Caco-2 (cell line): ENCODE measurements at regions not wholly inside any gene's neighbourhood (a gene's known extent, or its start where the extent isn't known, plus 50 kb on each side); places are given as distances from the start of the nearest gene placed in this dataset.

Experiments used
- BruUV-seq: library from RNA; stranded (reverse); fragments of 400-500 nt; replicated peaks from 2 replicates; lab custom pipeline; 2021; lab: Mats Ljungman, UMichigan
- CTCF ChIA-PET: fragments of 300-600 bp; sonication (Branson Sonifier 250); formaldehyde crosslinking; loops from one replicate; lab custom pipeline; 2022; ENCODE audit warnings: antibody characterized with exemption; lab: Charles Lee
- POLR2A ChIA-PET: fragments of 300-600 bp; sonication (Branson Sonifier 250); formaldehyde crosslinking; loops from one replicate; lab custom pipeline; 2022; ENCODE audit warnings: antibody characterized with exemption; lab: Charles Lee
- DNase-seq, 2 experiments: peaks; one replicate each; pipeline versions ENCODE4 v3.0.0 to v3.0.0-alpha.2; 2020 to 2022
- H3K27me3 ChIP-seq: replicated peaks from 2 replicates; pipeline ENCODE4 v1.6.0; 2011; ENCODE audit warnings: low read length; ENCODE audit not compliant: control insufficient read depth, insufficient read depth
- H3K36me3 ChIP-seq: 2 replicates; pipeline ENCODE4 v1.5.1; 2011; ENCODE audit warnings: low read length; ENCODE audit not compliant: control insufficient read depth, insufficient read depth
- H3K4me1 ChIP-seq: fragments of 250-450 bp; sonication (Bioruptor Pico); 2 replicates; pipeline ENCODE4 v1.5.1; 2020; ENCODE audit warnings: mild to moderate bottlenecking
- H3K4me3 ChIP-seq: 2 replicates; pipeline ENCODE4 v1.5.1; 2011; ENCODE audit warnings: low read depth, mild to moderate bottlenecking, control low read depth, low read length
- H3K9me3 ChIP-seq: fragments of 250-450 bp; sonication (Bioruptor Pico); 2 replicates; pipeline ENCODE4 v1.5.1; 2020; ENCODE audit warnings: mild to moderate bottlenecking, moderate library complexity
- H3K27ac Mint-ChIP-seq: one replicate; pipeline ENCODE4 v1.8.0; 2022; ENCODE audit warnings: mixed read lengths; ENCODE audit not compliant: unreplicated experiment
- H3K27me3 Mint-ChIP-seq: one replicate; pipeline ENCODE4 v1.8.0; 2022; ENCODE audit warnings: mixed read lengths; ENCODE audit not compliant: insufficient read depth, unreplicated experiment
- H3K36me3 Mint-ChIP-seq: one replicate; pipeline ENCODE4 v1.8.0; 2022; ENCODE audit warnings: mild to moderate bottlenecking, mixed read lengths; ENCODE audit not compliant: insufficient read depth, unreplicated experiment
- H3K4me1 Mint-ChIP-seq: one replicate; pipeline ENCODE4 v1.8.0; 2022; ENCODE audit warnings: low read depth, mixed read lengths; ENCODE audit not compliant: unreplicated experiment
- H3K4me3 Mint-ChIP-seq: one replicate; pipeline ENCODE4 v1.8.0; 2022; ENCODE audit warnings: mild to moderate bottlenecking, moderate library complexity, mixed read lengths; ENCODE audit not compliant: unreplicated experiment
- H3K9me3 Mint-ChIP-seq: one replicate; pipeline ENCODE4 v1.8.0; 2022; ENCODE audit warnings: mixed read lengths; ENCODE audit not compliant: unreplicated experiment
- CTCF ChIP-seq, 2 experiments: fragments of 200-600 bp in 1 of 2; IDR thresholded peaks; 1 replicate in 1 of 2; 2 replicates in 1 of 2; pipeline versions ENCODE4 v1.5.1 to v1.8.0; 2011 to 2022; ENCODE audit warnings: antibody characterized with exemption in 1 of 2, control low read depth in 1 of 2, inconsistent platforms in 1 of 2, low read depth in 1 of 2, low read length in 1 of 2, mild to moderate bottlenecking in 1 of 2, moderate library complexity in 1 of 2; ENCODE audit not compliant: insufficient read depth in 1 of 2, severe bottlenecking in 1 of 2, unreplicated experiment in 1 of 2
- intact Hi-C: fragments of 100-400 bp; cut with micrococcal nuclease; formaldehyde crosslinking; loops from one replicate; pipeline ENCODE4 v1.10.0; 2022; ENCODE audit not compliant: unreplicated experiment

GRCh38 chr12:131370791-131371347 is 340.0 kb upstream of the SFSWAP start:
- H3K36me3 Mint-ChIP-seq: no peaks in the 10 kb centered on the region
- CTCF ChIA-PET: no interaction called here
- no peak for TF ChIP-seq CTCF (IDR thresholded peaks at IDR 0.05; ENCODE audit: insufficient read depth in 1 of 2, low read depth in 1 of 2, low read length in 1 of 2, severe bottlenecking in 1 of 2, unreplicated experiment in 1 of 2)
- H3K9me3 ChIP-seq: no peaks in the 10 kb centered on the region
- H3K4me3 ChIP-seq: no peak overlapping the region
- peaks cover 3% of the 10 kb centered on the region for H3K27me3 Mint-ChIP-seq
- no peak overlapping the region for H3K27ac Mint-ChIP-seq
- BruUV-seq: no TSS peak
- no peak for DNase-seq
- POLR2A ChIA-PET: no interaction called here
- no peaks in the 10 kb centered on the region for H3K4me1 Mint-ChIP-seq
- H3K36me3 ChIP-seq: no peaks in the 10 kb centered on the region
- H3K9me3 Mint-ChIP-seq: no peaks in the 10 kb centered on the region
- H3K4me3 Mint-ChIP-seq: no peak overlapping the region
- no peaks in the 10 kb centered on the region for H3K27me3 ChIP-seq
- intact Hi-C loops: no loop called here
- no peaks in the 10 kb centered on the region for H3K4me1 ChIP-seq

GRCh38 chr12:131371401-131372170 is 339.3 kb upstream of the SFSWAP start:
- Histone ChIP-seq H3K4me1 (no peaks in the 10 kb centered on the region), H3K27me3 (no peaks in the 10 kb centered on the region), H3K36me3 (no peaks in the 10 kb centered on the region), H3K9me3 (no peaks in the 10 kb centered on the region), H3K4me3 (no peak overlapping the region)
- no peaks in the 10 kb centered on the region for H3K4me1 Mint-ChIP-seq
- CTCF ChIA-PET: no interaction called here
- no peaks in the 10 kb centered on the region for H3K36me3 Mint-ChIP-seq
- POLR2A ChIA-PET: no interaction called here
- intact Hi-C loops: no loop called here
- H3K9me3 Mint-ChIP-seq: no peaks in the 10 kb centered on the region
- peaks cover 4% of the 10 kb centered on the region for H3K27me3 Mint-ChIP-seq
- H3K27ac Mint-ChIP-seq: no peak overlapping the region
- BruUV-seq: no TSS peak
- no peak for DNase-seq
- TF ChIP-seq CTCF (IDR thresholded peaks at IDR 0.05; ENCODE audit: insufficient read depth in 1 of 2, low read depth in 1 of 2, low read length in 1 of 2, severe bottlenecking in 1 of 2, unreplicated experiment in 1 of 2): no peak
- H3K4me3 Mint-ChIP-seq: no peak overlapping the region

DNA sequence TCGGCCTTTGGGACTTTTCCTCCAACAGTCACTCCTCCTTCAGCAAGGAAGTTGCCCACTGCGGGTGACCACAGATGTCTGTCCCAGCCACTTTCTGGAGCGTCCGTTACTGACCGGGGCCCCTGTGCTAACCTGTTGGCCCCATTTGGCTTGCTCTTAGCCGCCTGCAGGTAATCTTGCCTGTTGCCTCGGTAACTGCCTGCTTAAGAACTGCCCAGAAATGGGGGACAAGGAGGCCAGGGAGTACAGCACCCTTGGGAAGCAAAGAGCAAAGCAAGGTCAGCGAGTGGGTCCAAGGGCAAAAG is 338.8 kb upstream of the SFSWAP start:
- Mint-ChIP-seq H3K36me3 (no peaks in the 10 kb centered on the region), H3K4me3 (no peak overlapping the region), H3K9me3 (no peaks in the 10 kb centered on the region), H3K27me3 (peaks cover 9% of the 10 kb centered on the region), H3K4me1 (no peaks in the 10 kb centered on the region), H3K27ac (no peak overlapping the region)
- no peaks in the 10 kb centered on the region for H3K4me1 ChIP-seq
- H3K27me3 ChIP-seq: no peaks in the 10 kb centered on the region
- H3K9me3 ChIP-seq: no peaks in the 10 kb centered on the region
- no peaks in the 10 kb centered on the region for H3K36me3 ChIP-seq
- ChIA-PET CTCF (no interaction called here), POLR2A (no interaction called here)
- intact Hi-C loops: no loop called here
- no TSS peak for BruUV-seq
- no peak for TF ChIP-seq CTCF (IDR thresholded peaks at IDR 0.05; ENCODE audit: insufficient read depth in 1 of 2, low read depth in 1 of 2, low read length in 1 of 2, severe bottlenecking in 1 of 2, unreplicated experiment in 1 of 2)
- no peak for DNase-seq
- H3K4me3 ChIP-seq: no peak overlapping the region
